HG03565 (cell line): ENCODE measurements at regions not wholly inside any gene's neighbourhood (a gene's known extent, or its start where the extent isn't known, plus 50 kb on each side); places are given as distances from the start of the nearest gene placed in this dataset.

ENCODE experiments used
- ATAC-seq: cut with Tn5 transposase; IDR thresholded peaks from one replicate; pipeline ENCODE4 v1.9.1; 2021; ENCODE audit warnings: mild to moderate bottlenecking, moderate library complexity; ENCODE audit not compliant: unreplicated experiment

DNA sequence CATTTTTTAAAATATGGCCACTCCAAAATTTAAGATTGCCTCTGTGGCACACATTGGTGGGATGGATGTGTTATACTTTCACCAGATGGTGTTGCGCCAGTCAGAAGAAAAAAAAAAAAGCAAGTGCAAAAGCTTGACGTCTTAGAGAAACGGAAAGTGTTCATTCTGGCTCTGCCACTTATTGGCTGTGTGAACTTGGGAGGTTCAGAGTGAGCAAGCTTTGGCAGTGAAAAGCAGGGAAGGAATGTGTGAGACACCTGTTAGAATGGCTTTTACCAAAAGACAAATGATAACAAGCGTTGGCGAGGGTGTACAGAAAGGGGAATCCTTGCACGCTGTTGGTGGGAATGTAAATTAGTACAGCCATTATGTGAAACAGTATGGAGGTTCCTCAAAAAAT is 298.0 kb downstream of the TMEM114 start:
- no peak for ATAC-seq

DNA sequence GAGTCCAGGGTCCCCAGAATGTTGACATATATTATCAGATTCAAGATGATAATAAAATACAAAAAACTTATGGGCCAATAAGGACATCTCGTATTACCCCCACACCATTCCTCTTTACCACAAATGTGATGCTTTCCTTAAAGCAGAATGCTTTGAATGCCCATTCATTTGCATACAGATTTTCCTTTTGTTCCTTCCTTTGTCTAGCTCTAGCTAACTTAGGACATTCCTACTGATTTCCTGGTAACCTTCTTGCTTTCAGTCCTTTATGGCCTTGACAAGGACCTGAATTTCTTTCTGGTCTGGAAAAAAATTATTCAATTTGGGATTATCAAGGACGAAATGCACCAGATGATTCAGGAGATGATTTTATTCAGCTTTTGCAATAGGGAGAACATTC is 304.0 kb downstream of the TMEM114 start:
- no peak for ATAC-seq

GRCh38 chr16:8283195-8283594 is 307.1 kb downstream of the TMEM114 start:
- no peak for ATAC-seq

GRCh38 chr16:8278031-8278580 is 312.2 kb downstream of the TMEM114 start:
- no peak for ATAC-seq

GRCh38 chr16:8271344-8271743 is 319.0 kb downstream of the TMEM114 start:
- no peak for ATAC-seq

DNA sequence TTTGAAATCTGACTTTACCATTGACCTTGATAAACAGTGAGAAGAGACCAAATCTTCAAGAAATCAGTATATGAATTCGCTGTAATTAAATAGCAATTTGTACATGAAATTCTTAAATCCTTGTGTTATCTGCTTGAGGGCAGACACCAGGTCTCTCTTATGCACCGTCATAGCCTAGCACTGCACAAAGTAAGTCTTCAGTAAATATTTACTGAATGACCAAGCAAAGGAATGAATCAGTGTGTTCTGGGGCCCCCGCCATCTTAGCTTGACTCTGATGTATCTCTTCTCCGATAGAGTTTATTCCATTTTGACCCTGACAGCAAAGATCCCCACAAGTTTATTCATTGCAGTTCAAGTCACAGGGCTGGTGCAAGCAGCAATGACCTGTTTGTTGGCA is 328.0 kb downstream of the TMEM114 start:
- ATAC-seq = no peak

- ATAC-seq = no peak
These were observed 330.2 kb downstream of the TMEM114 start for GRCh38 chr16:8260140-8260539.

DNA sequence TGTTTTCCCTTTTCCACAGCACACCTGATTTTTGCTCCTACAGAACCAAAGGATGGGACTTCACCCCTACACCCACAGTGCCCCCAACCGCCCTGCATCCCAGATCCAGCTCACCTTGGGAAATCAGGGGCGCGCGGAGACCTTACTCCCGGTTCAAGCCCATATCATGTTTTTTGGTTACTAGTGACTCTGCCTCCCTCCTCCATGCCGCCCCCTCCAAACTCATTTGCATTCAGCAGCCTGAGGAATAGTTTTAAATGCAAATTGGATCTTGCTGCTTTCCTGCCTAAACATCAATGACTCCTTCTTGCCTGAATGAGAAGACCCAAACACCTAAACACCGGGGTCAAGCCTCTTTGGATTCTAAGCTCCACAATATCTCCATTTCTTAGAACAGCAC is 331.8 kb downstream of the TMEM114 start:
- no peak for ATAC-seq

- no peak for ATAC-seq
These were observed 332.8 kb downstream of the TMEM114 start for GRCh38 chr16:8257561-8257960.

GRCh38 chr16:8254405-8254804 is 335.9 kb downstream of the TMEM114 start:
- ATAC-seq = no peak

- ATAC-seq = no peak
These were observed 336.6 kb downstream of the TMEM114 start for GRCh38 chr16:8253718-8254117.

- no peak for ATAC-seq
These were observed 338.6 kb downstream of the TMEM114 start for GRCh38 chr16:8251727-8252126.

GRCh38 chr16:8251298-8251697 is 339.0 kb downstream of the TMEM114 start:
- peak; percentile 80 for ATAC-seq

DNA sequence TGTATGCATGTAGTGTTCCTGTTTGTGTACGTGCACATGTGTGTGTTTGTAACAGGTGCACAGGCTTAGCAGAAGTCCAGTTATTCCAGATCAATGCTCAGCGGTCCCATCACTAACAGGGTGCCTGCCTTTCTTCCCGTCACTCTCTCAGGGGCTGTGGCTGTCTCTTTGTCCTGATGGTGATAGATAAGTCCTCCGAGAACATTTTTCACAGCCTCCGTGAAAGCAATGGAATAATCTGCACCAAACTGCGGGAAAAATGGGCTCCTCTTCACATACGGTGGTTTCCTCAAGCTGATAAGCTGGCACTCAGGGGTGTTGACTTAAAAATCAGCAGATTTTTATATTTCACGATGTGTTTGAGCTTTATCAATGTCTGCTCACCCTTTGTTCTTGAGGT is 342.3 kb downstream of the TMEM114 start:
- ATAC-seq = no peak

- ATAC-seq = no peak
These were observed 346.3 kb downstream of the TMEM114 start for GRCh38 chr16:8243981-8244380.

GRCh38 chr16:8241408-8241807 is 348.9 kb downstream of the TMEM114 start:
- ATAC-seq = no peak

- no peak for ATAC-seq
These were observed 350.9 kb downstream of the TMEM114 start for GRCh38 chr16:8239443-8239842.

- no peak for ATAC-seq
These were observed 352.9 kb downstream of the TMEM114 start for GRCh38 chr16:8237452-8237851.

DNA sequence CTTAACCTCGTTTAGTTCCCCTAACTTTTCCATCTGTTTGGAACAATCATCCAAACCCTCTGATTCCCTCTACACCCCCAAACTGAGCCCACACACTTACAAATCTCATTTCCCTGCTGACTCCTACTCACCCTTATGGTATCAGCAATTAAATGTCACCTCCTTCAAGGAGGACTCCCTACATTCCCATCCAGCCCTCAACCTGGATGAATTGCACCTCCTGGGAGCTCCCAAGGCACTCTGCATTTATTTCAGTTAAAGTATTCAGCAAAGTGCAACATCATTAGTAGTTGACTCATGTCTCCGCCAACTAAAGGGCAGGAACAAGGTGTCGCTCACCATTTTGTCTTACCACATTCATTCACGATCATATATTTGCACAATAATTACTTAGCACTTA is 353.5 kb downstream of the TMEM114 start:
- no peak for ATAC-seq

DNA sequence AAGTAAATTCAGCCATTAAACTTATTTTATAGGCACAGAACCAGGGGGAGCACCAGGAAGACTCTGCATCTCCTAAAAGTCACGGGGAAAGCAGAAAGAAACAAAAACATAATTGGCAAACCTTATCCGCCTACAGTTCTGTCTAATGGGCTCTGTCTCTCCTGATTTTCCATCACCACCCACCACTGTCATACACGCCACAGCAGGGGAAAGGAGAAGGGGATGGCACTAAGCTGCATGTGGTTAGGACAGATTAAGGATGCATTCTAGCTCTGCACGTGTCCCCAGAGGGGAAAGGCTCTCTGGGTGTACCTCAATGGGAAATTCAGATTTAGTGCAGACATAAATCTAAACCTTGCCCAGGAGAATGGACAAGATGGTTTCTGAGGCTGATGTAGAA is 359.8 kb downstream of the TMEM114 start:
- no peak for ATAC-seq

DNA sequence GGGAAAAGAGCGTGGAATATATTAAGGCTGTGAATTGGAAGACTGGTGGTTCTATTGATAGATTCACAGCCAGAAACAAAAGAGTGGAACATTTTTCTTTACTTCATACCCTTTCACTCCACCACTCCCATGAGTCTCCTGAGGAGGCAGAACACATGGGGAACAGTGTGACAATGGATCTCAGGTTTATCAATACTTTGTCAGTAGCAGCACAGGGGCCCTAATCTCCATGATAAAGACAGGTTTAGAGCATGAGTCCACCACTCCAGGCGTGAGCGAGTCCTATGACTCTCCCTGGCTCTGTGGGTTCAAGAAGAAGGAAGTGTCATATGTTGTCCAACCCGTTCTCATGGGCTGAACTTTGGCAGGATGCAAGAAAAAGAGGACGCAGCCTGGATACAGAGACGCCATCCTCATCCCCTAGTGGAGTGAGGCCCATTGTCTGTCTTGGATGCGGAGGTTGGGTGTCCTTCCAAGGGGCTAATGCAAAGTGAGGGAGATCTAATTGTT is 361.2 kb downstream of the TMEM114 start:
- no peak for ATAC-seq

DNA sequence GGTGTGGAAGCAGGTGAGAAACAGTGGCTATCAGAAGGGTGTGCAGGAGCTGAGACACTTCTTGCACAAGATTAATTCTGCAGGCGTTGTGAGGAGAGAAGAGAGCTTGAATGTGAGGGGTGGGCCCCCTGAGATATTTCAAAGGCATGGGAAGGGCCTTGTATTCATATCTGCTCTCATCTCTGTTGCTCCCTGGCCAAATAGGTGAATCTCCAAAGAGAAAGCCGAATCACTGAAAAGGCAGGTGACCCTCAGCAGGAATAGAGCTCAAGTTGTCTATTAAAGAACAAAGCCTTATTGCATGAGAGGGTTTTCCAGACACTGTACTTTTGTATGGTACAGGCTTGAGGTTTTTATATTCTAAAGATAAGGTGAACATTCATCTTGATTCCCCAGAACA is 373.1 kb downstream of the TMEM114 start:
- no peak for ATAC-seq

DNA sequence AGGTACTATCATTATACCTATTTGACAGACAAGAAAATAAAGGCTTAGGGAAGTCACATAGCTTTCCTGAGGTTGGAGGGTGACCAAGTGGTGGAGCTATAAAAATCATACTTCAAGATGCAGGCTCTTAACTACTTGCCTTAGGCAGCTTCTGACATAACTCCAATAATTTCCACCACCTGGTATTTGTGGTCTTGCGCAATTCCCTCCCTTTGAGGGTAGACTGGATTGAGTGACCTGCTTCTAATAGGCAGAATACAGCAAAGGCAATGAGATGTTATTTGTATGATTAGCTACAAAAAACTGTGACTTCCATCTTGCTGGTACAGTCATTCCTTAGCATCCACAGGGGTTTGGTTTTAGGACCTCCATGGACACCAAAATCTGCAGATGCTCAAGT is 385.5 kb downstream of the TMEM114 start:
- no peak for ATAC-seq
